GM06990 (cell line): ENCODE measurements at regions not wholly inside any gene's neighbourhood (a gene's known extent, or its start where the extent isn't known, plus 50 kb on each side); places are given as distances from the start of the nearest gene placed in this dataset.

Experiments
- DNase-seq: peaks from one replicate; pipeline ENCODE4 v3.0.0-alpha.2; 2011; ENCODE audit not compliant: insufficient read length; ENCODE audit errors: extremely low read depth
- H3K27me3 ChIP-seq: replicated peaks from 2 replicates; pipeline ENCODE4 v1.6.0; 2011; ENCODE audit warnings: low read length; ENCODE audit not compliant: control insufficient read depth, insufficient read depth
- H3K36me3 ChIP-seq: 2 replicates; pipeline ENCODE4 v1.5.1; 2011; ENCODE audit warnings: low read length; ENCODE audit not compliant: control insufficient read depth, insufficient read depth
- H3K4me3 ChIP-seq: replicated peaks from 2 replicates; pipeline ENCODE4 v1.5.1; 2011; ENCODE audit warnings: low read depth, mild to moderate bottlenecking, control low read depth, low read length
- TF ChIP-seq, protein P1 (sequence below): IDR thresholded peaks from 2 replicates; pipeline ENCODE4 v1.5.1; 2011; ENCODE audit warnings: low read length, control low read depth, mild to moderate bottlenecking, inconsistent platforms; ENCODE audit not compliant: insufficient read depth, poor library complexity, severe bottlenecking

DNA sequence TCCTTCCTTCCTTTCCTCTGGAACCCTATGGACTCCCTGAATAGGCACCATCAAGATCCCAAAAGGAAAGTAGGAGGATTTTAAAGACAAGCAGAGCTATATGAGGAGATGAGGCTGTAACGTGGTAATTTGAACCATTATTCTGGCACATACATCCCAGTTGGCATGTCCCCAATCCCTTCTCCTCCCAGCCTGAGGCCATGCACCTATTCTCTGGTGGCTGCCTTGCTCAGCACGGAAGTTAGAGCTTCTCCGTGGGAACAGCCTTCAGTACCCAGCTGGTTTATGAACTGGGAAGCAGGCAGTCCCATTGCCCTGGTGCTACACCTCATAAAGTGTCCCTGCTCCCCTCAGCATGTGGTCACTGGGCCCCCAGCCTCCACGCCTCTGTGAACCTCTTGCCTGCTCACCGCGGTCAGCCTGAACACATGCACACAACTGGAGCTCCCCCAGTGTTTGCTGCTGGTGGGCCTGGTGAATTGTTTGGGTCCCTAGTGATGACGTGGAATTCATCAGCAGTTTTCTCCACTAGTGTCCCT lies 139.9 kb upstream of the PLET1 start:
- TF ChIP-seq, protein P1, sequence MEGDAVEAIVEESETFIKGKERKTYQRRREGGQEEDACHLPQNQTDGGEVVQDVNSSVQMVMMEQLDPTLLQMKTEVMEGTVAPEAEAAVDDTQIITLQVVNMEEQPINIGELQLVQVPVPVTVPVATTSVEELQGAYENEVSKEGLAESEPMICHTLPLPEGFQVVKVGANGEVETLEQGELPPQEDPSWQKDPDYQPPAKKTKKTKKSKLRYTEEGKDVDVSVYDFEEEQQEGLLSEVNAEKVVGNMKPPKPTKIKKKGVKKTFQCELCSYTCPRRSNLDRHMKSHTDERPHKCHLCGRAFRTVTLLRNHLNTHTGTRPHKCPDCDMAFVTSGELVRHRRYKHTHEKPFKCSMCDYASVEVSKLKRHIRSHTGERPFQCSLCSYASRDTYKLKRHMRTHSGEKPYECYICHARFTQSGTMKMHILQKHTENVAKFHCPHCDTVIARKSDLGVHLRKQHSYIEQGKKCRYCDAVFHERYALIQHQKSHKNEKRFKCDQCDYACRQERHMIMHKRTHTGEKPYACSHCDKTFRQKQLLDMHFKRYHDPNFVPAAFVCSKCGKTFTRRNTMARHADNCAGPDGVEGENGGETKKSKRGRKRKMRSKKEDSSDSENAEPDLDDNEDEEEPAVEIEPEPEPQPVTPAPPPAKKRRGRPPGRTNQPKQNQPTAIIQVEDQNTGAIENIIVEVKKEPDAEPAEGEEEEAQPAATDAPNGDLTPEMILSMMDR, result no peak
- Histone ChIP-seq H3K36me3 (no peaks in the 10 kb centered on the region), H3K4me3 (no peak overlapping the region), H3K27me3 (no peaks in the 10 kb centered on the region; the same call in 1 of the 2 replicates)
- DNase-seq, result no peak

DNA sequence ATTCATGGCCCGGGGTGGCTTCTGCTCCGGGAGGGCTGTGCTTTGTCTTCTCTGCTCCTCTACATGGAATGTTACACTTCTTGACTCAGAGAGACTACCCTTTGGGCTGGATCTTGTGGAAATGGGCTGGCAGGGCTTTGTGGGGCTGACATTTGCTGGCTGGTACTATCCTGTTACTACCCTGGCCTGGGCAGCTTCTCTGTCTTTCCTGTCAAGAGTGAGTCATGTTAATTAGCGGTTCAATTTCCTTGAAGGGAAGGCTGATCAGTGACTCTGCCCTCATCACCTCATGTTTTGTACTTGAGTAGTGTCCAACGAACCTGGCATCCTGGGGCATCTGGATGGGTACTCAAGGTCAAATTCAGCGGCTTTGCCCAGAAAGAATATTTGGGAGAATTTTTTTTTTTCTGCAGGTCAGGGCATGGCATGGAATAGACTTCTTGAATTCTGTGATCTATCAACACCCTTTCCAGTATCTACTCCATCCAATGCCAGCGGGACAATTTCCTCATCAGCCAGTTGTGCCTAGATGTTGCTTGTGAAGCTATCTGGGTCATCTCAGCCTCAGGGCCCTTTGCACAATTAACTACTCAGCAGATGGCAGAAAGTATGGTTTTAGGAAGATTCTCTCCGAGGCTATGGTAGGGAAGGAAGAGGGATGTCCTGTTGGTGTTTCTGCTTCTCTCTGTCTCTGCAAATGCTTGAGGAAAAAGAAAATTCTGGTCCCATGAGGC lies 140.5 kb upstream of the PLET1 start:
- H3K36me3 ChIP-seq, result no peaks in the 10 kb centered on the region
- H3K27me3 ChIP-seq, result no peaks in the 10 kb centered on the region; the same call in 1 of the 2 replicates
- TF ChIP-seq, protein P1, result no peak
- H3K4me3 ChIP-seq, result no peak overlapping the region
- DNase-seq, result no peak

DNA sequence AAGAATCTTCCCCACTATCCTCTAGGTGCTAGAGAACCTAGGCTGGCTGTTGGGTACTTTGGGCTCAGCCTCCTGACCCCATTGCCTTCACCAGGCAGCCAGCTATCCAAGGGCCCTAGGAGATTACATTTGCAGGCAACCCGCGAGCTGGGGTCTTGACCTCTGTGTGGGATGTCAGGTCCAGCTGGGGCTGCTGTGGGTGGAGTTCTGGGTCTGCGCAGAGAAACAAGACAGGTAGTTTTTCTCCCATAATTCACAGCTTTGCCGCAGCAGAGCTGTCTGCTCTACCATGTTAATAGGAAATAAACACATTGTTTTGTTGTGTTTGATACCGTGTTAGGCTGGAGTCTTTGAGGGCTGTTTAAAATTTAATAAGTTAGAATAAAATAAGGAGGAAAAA lies 142.8 kb upstream of the PLET1 start:
- no peak for DNase-seq
- Histone ChIP-seq H3K27me3 (no peaks in the 10 kb centered on the region; the same call in none of the 2 replicates), H3K4me3 (no peak overlapping the region), H3K36me3 (no peaks in the 10 kb centered on the region)
- TF ChIP-seq, protein P1, result no peak

DNA sequence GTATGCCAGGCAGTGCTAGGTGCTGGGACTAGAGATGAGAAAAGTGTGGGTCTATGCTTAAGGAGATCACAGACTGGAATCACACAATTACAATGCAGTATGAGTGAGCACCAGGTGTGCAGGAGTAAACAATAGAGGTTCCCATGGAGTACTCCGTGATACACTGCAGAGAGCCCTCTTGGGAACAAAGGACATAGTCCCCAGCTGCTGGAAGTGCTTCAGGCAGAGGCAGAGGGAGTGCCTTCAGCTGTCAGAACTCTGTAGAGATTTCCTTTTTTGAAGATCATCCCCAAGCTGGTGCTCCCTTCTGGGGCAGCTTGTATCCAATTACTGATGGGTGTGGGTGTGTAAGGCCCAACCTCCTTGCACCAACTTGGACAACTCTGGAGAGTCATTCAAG lies 143.5 kb upstream of the PLET1 start:
- DNase-seq, result no peak

DNA sequence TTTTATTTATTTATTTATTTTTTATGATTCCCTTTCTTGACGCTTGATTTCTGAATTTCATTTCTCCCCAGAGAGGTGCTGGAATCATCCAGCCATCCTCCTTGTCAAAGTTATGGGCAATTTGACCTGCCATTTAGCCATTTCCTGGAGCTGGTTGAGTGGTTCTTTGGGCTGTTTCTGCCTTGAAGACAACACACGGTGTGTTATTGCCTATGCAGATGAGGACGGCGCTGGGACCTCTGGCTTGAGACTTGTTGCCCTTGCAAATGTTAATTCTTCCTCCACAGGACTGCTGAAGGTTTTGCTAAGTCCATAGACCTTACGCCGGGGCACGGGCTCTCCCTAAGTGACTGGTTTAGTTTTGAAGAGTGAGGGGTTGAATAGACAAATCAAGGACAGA lies 147.9 kb upstream of the PLET1 start:
- no peak for DNase-seq
- H3K4me3 ChIP-seq, result no peak overlapping the region
- no peaks in the 10 kb centered on the region; the same call in 1 of the 2 replicates for H3K27me3 ChIP-seq
- H3K36me3 ChIP-seq, result no peaks in the 10 kb centered on the region
- TF ChIP-seq, protein P1, result no peak

More for the DNA sequence above, 143.5 kb upstream of the PLET1 start:
- TF ChIP-seq, protein P1, result no peak
- Histone ChIP-seq H3K4me3 (no peak overlapping the region), H3K36me3 (no peaks in the 10 kb centered on the region), H3K27me3 (no peaks in the 10 kb centered on the region; the same call in none of the 2 replicates)
